ENCODE measurements at regions not wholly inside any gene's neighbourhood (a gene's known extent, or its start where the extent isn't known, plus 50 kb on each side); places are given as distances from the start of the nearest gene placed in this dataset.

GRCh38 chr1:228914700-228915099 is 179.4 kb downstream of the RHOU start:
- no peak for FAIRE-seq
- no peak for DNase-seq (ENCODE audit: insufficient read length, low spot score)

- FAIRE-seq: no peak
These were observed 182.1 kb downstream of the RHOU start for GRCh38 chr1:228917342-228917741.

GRCh38 chr1:228917755-228918154 is 182.5 kb downstream of the RHOU start:
- FAIRE-seq: no peak

More at GRCh38 chr1:228917342-228917741, 182.1 kb downstream of the RHOU start:
- no peak for DNase-seq (ENCODE audit: insufficient read length, low spot score)

GRCh38 chr1:228918335-228918734 is 183.1 kb downstream of the RHOU start:
- FAIRE-seq (no peak), DNase-seq (ENCODE audit: insufficient read length, low spot score) (no peak)

More at GRCh38 chr1:228917755-228918154, 182.5 kb downstream of the RHOU start:
- no peak for DNase-seq (ENCODE audit: insufficient read length, low spot score)

- DNase-seq (ENCODE audit: insufficient read length, low spot score): no peak
- no peak for FAIRE-seq
These were observed 184.6 kb downstream of the RHOU start for GRCh38 chr1:228919914-228920313.

- DNase-seq (ENCODE audit: insufficient read length, low spot score) (no peak), FAIRE-seq (no peak)
These were observed 185.6 kb downstream of the RHOU start for GRCh38 chr1:228920831-228921230.

- FAIRE-seq: no peak
- no peak for DNase-seq (ENCODE audit: insufficient read length, low spot score)
These were observed 186.2 kb downstream of the RHOU start for GRCh38 chr1:228921481-228921880.

- FAIRE-seq (no peak), DNase-seq (ENCODE audit: insufficient read length, low spot score) (no peak)
These were observed 187.6 kb downstream of the RHOU start for GRCh38 chr1:228922722-228923376.

GRCh38 chr1:228923973-228924686 is 188.9 kb downstream of the RHOU start:
- DNase-seq (ENCODE audit: insufficient read length, low spot score) (no peak), FAIRE-seq (no peak)

GRCh38 chr1:228925691-228926090 is 190.4 kb downstream of the RHOU start:
- FAIRE-seq (no peak), DNase-seq (ENCODE audit: insufficient read length, low spot score) (no peak)

- DNase-seq (ENCODE audit: insufficient read length, low spot score) (no peak), FAIRE-seq (no peak)
These were observed 192.1 kb downstream of the RHOU start for GRCh38 chr1:228927421-228927820.

GRCh38 chr1:228927946-228928898 is 192.9 kb downstream of the RHOU start:
- FAIRE-seq: peak; percentile 75
- DNase-seq (ENCODE audit: insufficient read length, low spot score): peak; percentile 25

GRCh38 chr1:228929476-228930027 is 194.3 kb downstream of the RHOU start:
- no peak for FAIRE-seq

GRCh38 chr1:228930479-228930957 is 195.2 kb downstream of the RHOU start:
- no peak for FAIRE-seq

More at GRCh38 chr1:228929476-228930027, 194.3 kb downstream of the RHOU start:
- DNase-seq (ENCODE audit: insufficient read length, low spot score): no peak

GRCh38 chr1:228933753-228934152 is 198.5 kb downstream of the RHOU start:
- FAIRE-seq (no peak), DNase-seq (ENCODE audit: insufficient read length, low spot score) (no peak)

More at GRCh38 chr1:228930479-228930957, 195.2 kb downstream of the RHOU start:
- no peak for DNase-seq (ENCODE audit: insufficient read length, low spot score)

GRCh38 chr1:228935198-228935663 is 200.0 kb downstream of the RHOU start:
- no peak for DNase-seq (ENCODE audit: insufficient read length, low spot score)
- FAIRE-seq: no peak

- FAIRE-seq (no peak), DNase-seq (ENCODE audit: insufficient read length, low spot score) (no peak)
These were observed 200.8 kb downstream of the RHOU start for GRCh38 chr1:228935855-228936727.

- no peak for DNase-seq (ENCODE audit: insufficient read length, low spot score)
- FAIRE-seq: no peak
These were observed 201.6 kb downstream of the RHOU start for GRCh38 chr1:228936881-228937280.

- FAIRE-seq: no peak
- DNase-seq (ENCODE audit: insufficient read length, low spot score): no peak
These were observed 202.1 kb downstream of the RHOU start for GRCh38 chr1:228937351-228937750.

Measured in GM19239 (cell line).